K562 (cell line): ENCODE measurements at regions not wholly inside any gene's neighbourhood (a gene's known extent, or its start where the extent isn't known, plus 50 kb on each side); places are given as distances from the start of the nearest gene placed in this dataset.
A peak's percentile ranks its signal among the peaks of the same experiment; 100 is the strongest.

Source experiments
- CUX1 ChIP-seq: fragments of 200-800 bp; sonication (Bioruptor generic); IDR thresholded peaks from 2 replicates; pipeline ENCODE4 v1.6.1; 2016; ENCODE audit warnings: missing genetic modification characterization, missing compliant biosample characterization
- DACH1 ChIP-seq: fragments of 450-650 bp; IDR thresholded peaks from 2 replicates; pipeline ENCODE4 v1.6.1; 2018; ENCODE audit not compliant: partially characterized antibody
- EHMT2 ChIP-seq: fragments of 450-650 bp; IDR thresholded peaks from 2 replicates; pipeline ENCODE4 v1.6.1; 2018; ENCODE audit warnings: antibody characterized with exemption
- FOXK2 ChIP-seq, 2 experiments: fragments of 450-650 bp; IDR thresholded peaks in 1 of 2; conservative IDR thresholded peaks in 1 of 2; 2 replicates each; pipeline ENCODE4 v1.6.1; 2016; ENCODE audit warnings: low read depth in 2 of 2, mild to moderate bottlenecking in 1 of 2
- HDGF ChIP-seq: fragments of 450-650 bp; IDR thresholded peaks from 2 replicates; pipeline ENCODE4 v1.6.1; 2016
- IFI16 ChIP-seq: fragments of 250-450 bp; sonication (Bioruptor Pico); IDR thresholded peaks from 2 replicates; pipeline ENCODE4 v2.1.2; 2022; ENCODE audit warnings: mild to moderate bottlenecking, inconsistent platforms
- JUND ChIP-seq, 2 experiments: IDR thresholded peaks; 2 replicates in 1 of 2; 3 replicates in 1 of 2; pipeline ENCODE4 v1.6.1; 2011; ENCODE audit warnings: borderline replicate concordance in 2 of 2, low read depth in 2 of 2, low read length in 2 of 2, improper control_type of control experiment in 1 of 2, missing biosample characterization in 1 of 2, missing genetic modification characterization in 1 of 2, missing genetic modification reagents in 1 of 2
- MTA3 ChIP-seq: fragments of 450-650 bp; formaldehyde crosslinking; IDR thresholded peaks from 2 replicates; pipeline ENCODE4 v1.6.1; 2017; ENCODE audit warnings: mild to moderate bottlenecking, borderline replicate concordance
- RUNX1 ChIP-seq: sonication (generic); IDR thresholded peaks from 2 replicates; pipeline ENCODE4 v1.6.1; 2016; ENCODE audit warnings: antibody characterized with exemption, low read depth
- SOX6 ChIP-seq: fragments of 450-650 bp; IDR thresholded peaks from 2 replicates; pipeline ENCODE4 v1.6.1; 2014; ENCODE audit warnings: mild to moderate bottlenecking
- SREBF2 ChIP-seq: sonication (generic); formaldehyde crosslinking; IDR thresholded peaks from 2 replicates; pipeline ENCODE4 v1.4.0; 2020; ENCODE audit warnings: mild to moderate bottlenecking, missing genetic modification reagents
- TAL1 ChIP-seq: fragments of 450-650 bp; IDR thresholded peaks from 2 replicates; pipeline ENCODE4 v1.6.1; 2016; ENCODE audit warnings: mild to moderate bottlenecking
- TCF3 ChIP-seq: sonication (generic); formaldehyde crosslinking; IDR thresholded peaks from 2 replicates; pipeline ENCODE4 v1.4.0; 2020; ENCODE audit warnings: mild to moderate bottlenecking, missing genetic modification reagents
- ZBTB26 ChIP-seq: fragments of 450-650 bp; formaldehyde crosslinking; IDR thresholded peaks from 2 replicates; pipeline ENCODE4 v1.4.0; 2022; ENCODE audit warnings: missing genetic modification characterization
- ZNF140 ChIP-seq: fragments of 250-450 bp; sonication (Bioruptor Pico); IDR thresholded peaks from 2 replicates; pipeline ENCODE4 v1.8.0; 2021; ENCODE audit warnings: moderate library complexity, mild to moderate bottlenecking, inconsistent platforms
- ZNF263 ChIP-seq: sonication (generic); formaldehyde crosslinking; IDR thresholded peaks from 2 replicates; pipeline ENCODE4 v1.8.0; 2022; ENCODE audit warnings: mild to moderate bottlenecking, missing genetic modification reagents, borderline replicate concordance
- ZNF280A ChIP-seq: fragments of 450-650 bp; IDR thresholded peaks from 2 replicates; pipeline ENCODE4 v1.6.1; 2018; ENCODE audit warnings: mild to moderate bottlenecking, low read depth; ENCODE audit not compliant: partially characterized antibody
- ZNF639 ChIP-seq, 2 experiments: fragments of 200-800 bp in 1 of 2; sonication (Bioruptor generic) in 1 of 2; sonication (generic) in 1 of 2; formaldehyde crosslinking in 1 of 2; IDR thresholded peaks in 1 of 2; conservative IDR thresholded peaks in 1 of 2; 2 replicates each; pipeline versions ENCODE4 v1.5.0 to v1.6.1; 2016 to 2020; ENCODE audit warnings: missing compliant biosample characterization in 1 of 2, missing genetic modification characterization in 1 of 2, missing genetic modification reagents in 1 of 2

GRCh38 chr6:15977050-15977449 is 151.8 kb upstream of the MYLIP start (continued):
- TF ChIP-seq CUX1 (peak; percentile 10; the same call in 1 of the 2 replicates), JUND (IDR thresholded peaks at IDR 0.05; ENCODE audit: borderline replicate concordance, low read depth, low read length) (no peak), JUND (tag; IDR thresholded peaks at IDR 0.05; ENCODE audit: borderline replicate concordance, low read depth, low read length) (0 out of 3 replicates have a peak, but pooled peaks have one; percentile 23), TAL1 (0 out of 2 replicates have a peak, but pooled peaks have one; percentile 9), FOXK2 (conservative IDR thresholded peaks at IDR 0.05 in 1 of 2, IDR thresholded peaks at IDR 0.05 in 1 of 2; ENCODE audit: low read depth in 2 of 2) (peak; percentile 33 to 47; a peak in 1 of 4 replicates), ZNF280A (no peak), DACH1 (peak; percentile 80), SREBF2 (CRISPR knock-in tag) (no peak), MTA3 (0 out of 2 replicates have a peak, but pooled peaks have one; percentile 20), TCF3 (CRISPR knock-in tag) (peak; percentile 45), ZNF140 (CRISPR knock-in tag) (no peak), RUNX1 (no peak), IFI16 (no peak), SOX6 (peak; percentile 31; the same call in 1 of the 2 replicates), ZNF263 (CRISPR knock-in tag) (peak; percentile 28; the same call in 1 of the 2 replicates), HDGF (no peak), EHMT2 (peak; percentile 51), ZBTB26 (CRISPR knock-in tag) (no peak), ZNF639 (CRISPR knock-in tag; conservative IDR thresholded peaks at IDR 0.05 in 1 of 2, IDR thresholded peaks at IDR 0.05 in 1 of 2) (0 out of 4 replicates have a peak, but pooled peaks of 1 of the 2 experiments have one; percentile 24)
